ENCODE measurements at regions not wholly inside any gene's neighbourhood (a gene's known extent, or its start where the extent isn't known, plus 50 kb on each side); places are given as distances from the start of the nearest gene placed in this dataset.

- DNase-seq, result no peak
Measured at GRCh38 chr13:40082639-40083038, 427.2 kb downstream of the COG6 start.

- no peak for DNase-seq
Measured at GRCh38 chr13:40083841-40084240, 428.4 kb downstream of the COG6 start.

- DNase-seq, result no peak
Measured at GRCh38 chr13:40084934-40085333, 429.5 kb downstream of the COG6 start.

GRCh38 chr13:40087091-40088002 lies 431.9 kb downstream of the COG6 start:
- DNase-seq, result no peak

- no peak for DNase-seq
Measured at GRCh38 chr13:40094056-40094455, 438.6 kb downstream of the COG6 start.

- DNase-seq, result no peak
Measured at GRCh38 chr13:40095695-40096356, 440.4 kb downstream of the COG6 start.

- DNase-seq, result no peak
Measured at GRCh38 chr13:40096357-40096901, 441.0 kb downstream of the COG6 start.

- DNase-seq, result no peak
Measured at GRCh38 chr13:40098246-40098645, 442.8 kb downstream of the COG6 start.

GRCh38 chr13:40101708-40102359 lies 446.4 kb downstream of the COG6 start:
- DNase-seq, result no peak

GRCh38 chr13:40102360-40102727 lies 446.9 kb downstream of the COG6 start:
- no peak for DNase-seq

- no peak for DNase-seq
Measured at GRCh38 chr13:40102854-40103253, 447.4 kb downstream of the COG6 start.

GRCh38 chr13:40103864-40104263 lies 448.4 kb downstream of the COG6 start:
- no peak for DNase-seq

GRCh38 chr13:40105231-40105630 lies 449.8 kb downstream of the COG6 start:
- no peak for DNase-seq

GRCh38 chr13:40109351-40109844 lies 453.9 kb downstream of the COG6 start:
- DNase-seq, result no peak

GRCh38 chr13:40113643-40114304 lies 458.3 kb downstream of the COG6 start:
- no peak for DNase-seq

GRCh38 chr13:40114305-40114896 lies 458.9 kb downstream of the COG6 start:
- no peak for DNase-seq

- DNase-seq, result no peak
Measured at GRCh38 chr13:40115426-40115825, 460.0 kb downstream of the COG6 start.

- DNase-seq, result no peak
Measured at GRCh38 chr13:40116008-40116407, 460.5 kb downstream of the COG6 start.

- DNase-seq, result no peak
Measured at GRCh38 chr13:40118337-40118736, 462.9 kb downstream of the COG6 start.

GRCh38 chr13:40119852-40120251 lies 464.4 kb downstream of the COG6 start:
- no peak for DNase-seq

- no peak for DNase-seq
Measured at GRCh38 chr13:40120288-40120687, 464.8 kb downstream of the COG6 start.

GRCh38 chr13:40120781-40121180 lies 465.3 kb downstream of the COG6 start:
- DNase-seq, result no peak
